HG03280 (cell line): ENCODE measurements at regions not wholly inside any gene's neighbourhood (a gene's known extent, or its start where the extent isn't known, plus 50 kb on each side); places are given as distances from the start of the nearest gene placed in this dataset.
"Not testable (repeated sequence)": the region's sequence is repeated elsewhere in the genome, so short reads cannot be mapped to it uniquely, and the experiment has no call there.

ENCODE experiments used
- ATAC-seq: cut with Tn5 transposase; IDR thresholded peaks from one replicate; pipeline ENCODE4 v1.9.1; 2021; ENCODE audit warnings: mild to moderate bottlenecking, moderate library complexity; ENCODE audit not compliant: unreplicated experiment

DNA sequence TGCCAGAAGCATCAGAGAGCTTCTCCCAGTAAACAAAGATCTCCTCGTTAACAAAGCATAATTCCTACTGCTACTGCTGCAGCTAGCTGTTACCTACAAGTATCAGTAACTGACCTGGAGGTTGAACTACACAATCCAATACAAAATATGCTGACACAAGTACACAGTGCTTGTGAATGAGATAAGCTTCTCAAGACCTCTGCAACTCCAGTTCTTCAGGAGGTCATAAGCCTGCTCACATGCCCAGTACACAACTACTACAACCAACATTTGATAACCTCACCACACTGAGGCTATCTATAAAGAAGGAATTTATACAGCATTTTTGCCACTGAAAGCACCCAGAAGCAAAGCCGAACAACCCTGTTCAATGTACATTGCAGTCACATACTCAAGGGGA lies 66.7 kb upstream of the SMARCAD1 start:
- ATAC-seq = no peak

DNA sequence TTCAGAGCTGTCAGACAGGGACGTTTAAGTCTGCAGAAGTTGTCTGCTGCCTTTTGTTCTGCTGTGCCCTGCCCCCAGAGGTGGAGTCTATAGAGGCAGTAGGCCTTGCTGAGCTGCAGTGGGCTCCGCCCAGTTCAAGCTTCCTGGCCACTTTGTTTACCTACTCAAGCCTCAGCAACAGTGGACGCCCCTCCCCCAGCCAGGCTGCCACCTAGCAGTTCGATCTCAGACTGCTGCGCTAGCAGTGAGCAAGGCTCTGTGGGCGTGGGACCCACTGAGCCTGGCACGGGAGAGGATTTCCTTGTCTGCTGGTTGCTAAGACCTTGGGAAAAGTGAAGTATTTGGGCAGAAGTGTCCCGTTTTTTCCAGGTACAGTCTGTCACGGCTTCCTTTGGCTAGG lies 59.6 kb upstream of the SMARCAD1 start:
- not testable (repeated sequence) for ATAC-seq

DNA sequence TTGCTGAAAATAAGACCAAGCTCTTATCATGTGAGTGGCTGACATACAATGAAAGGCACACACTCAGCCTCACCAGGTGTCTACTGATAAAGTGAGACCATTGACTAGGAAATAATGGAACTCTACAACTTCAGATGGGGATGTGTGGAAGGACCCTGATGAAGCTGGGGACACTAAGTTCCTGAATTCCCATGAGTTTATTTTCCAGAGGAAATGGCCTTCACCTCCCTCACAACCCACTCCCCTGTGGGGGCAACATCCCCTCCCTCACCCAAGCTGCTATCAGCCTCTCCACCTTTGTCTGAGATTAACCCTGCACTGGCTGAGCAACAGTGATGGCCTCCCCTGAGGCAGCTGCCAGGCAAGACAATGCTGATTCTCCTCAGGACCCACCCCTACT lies 55.2 kb upstream of the SMARCAD1 start:
- ATAC-seq = no peak

- not testable (repeated sequence) for ATAC-seq
These were observed 52.3 kb upstream of the SMARCAD1 start for GRCh38 chr4:94155404-94155803.

GRCh38 chr4:94156826-94157225 lies 50.8 kb upstream of the SMARCAD1 start:
- ATAC-seq = no peak
